ENCODE measurements at regions not wholly inside any gene's neighbourhood (a gene's known extent, or its start where the extent isn't known, plus 50 kb on each side); places are given as distances from the start of the nearest gene placed in this dataset.
A peak's percentile ranks its signal among the peaks of the same experiment; 100 is the strongest.

GRCh38 chr1:234955107-234955731, 173.4 kb downstream of the TOMM20 start (continued):
- TF ChIP-seq, protein P1, sequence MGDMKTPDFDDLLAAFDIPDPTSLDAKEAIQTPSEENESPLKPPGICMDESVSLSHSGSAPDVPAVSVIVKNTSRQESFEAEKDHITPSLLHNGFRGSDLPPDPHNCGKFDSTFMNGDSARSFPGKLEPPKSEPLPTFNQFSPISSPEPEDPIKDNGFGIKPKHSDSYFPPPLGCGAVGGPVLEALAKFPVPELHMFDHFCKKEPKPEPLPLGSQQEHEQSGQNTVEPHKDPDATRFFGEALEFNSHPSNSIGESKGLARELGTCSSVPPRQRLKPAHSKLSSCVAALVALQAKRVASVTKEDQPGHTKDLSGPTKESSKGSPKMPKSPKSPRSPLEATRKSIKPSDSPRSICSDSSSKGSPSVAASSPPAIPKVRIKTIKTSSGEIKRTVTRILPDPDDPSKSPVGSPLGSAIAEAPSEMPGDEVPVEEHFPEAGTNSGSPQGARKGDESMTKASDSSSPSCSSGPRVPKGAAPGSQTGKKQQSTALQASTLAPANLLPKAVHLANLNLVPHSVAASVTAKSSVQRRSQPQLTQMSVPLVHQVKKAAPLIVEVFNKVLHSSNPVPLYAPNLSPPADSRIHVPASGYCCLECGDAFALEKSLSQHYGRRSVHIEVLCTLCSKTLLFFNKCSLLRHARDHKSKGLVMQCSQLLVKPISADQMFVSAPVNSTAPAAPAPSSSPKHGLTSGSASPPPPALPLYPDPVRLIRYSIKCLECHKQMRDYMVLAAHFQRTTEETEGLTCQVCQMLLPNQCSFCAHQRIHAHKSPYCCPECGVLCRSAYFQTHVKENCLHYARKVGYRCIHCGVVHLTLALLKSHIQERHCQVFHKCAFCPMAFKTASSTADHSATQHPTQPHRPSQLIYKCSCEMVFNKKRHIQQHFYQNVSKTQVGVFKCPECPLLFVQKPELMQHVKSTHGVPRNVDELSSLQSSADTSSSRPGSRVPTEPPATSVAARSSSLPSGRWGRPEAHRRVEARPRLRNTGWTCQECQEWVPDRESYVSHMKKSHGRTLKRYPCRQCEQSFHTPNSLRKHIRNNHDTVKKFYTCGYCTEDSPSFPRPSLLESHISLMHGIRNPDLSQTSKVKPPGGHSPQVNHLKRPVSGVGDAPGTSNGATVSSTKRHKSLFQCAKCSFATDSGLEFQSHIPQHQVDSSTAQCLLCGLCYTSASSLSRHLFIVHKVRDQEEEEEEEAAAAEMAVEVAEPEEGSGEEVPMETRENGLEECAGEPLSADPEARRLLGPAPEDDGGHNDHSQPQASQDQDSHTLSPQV (IDR thresholded peaks at IDR 0.05): peak; percentile 69; the same call in 1 of the 2 replicates
- TF ChIP-seq AFF4 (CRISPR knock-in tag; IDR thresholded peaks at IDR 0.05) (no peak), ZNF436 (CRISPR knock-in tag; IDR thresholded peaks at IDR 0.05) (no peak), HDAC2 (IDR thresholded peaks at IDR 0.05) (0 out of 2 replicates have a peak, but pooled peaks have one; percentile 15), ATF7 (IDR thresholded peaks at IDR 0.05) (peak; percentile 52; the same call in 1 of the 2 replicates), PYGO2 (tag; IDR thresholded peaks at IDR 0.05) (no peak), BACH1 (tag; IDR thresholded peaks at IDR 0.05) (peak; percentile 39; the same call in 1 of the 2 replicates), ASH1L (IDR thresholded peaks at IDR 0.05; ENCODE audit: borderline replicate concordance, low read depth, partially characterized antibody) (no peak), MEF2A (IDR thresholded peaks at IDR 0.05; ENCODE audit: control insufficient read depth, low read depth, low read length) (no peak), SAP30 (IDR thresholded peaks at IDR 0.05; ENCODE audit: borderline replicate concordance, insufficient read depth, low read depth, low read length, poor library complexity, severe bottlenecking) (no peak), MTA1 (IDR thresholded peaks at IDR 0.05; ENCODE audit: borderline replicate concordance) (no peak), NUFIP1 (IDR thresholded peaks at IDR 0.05; ENCODE audit: partially characterized antibody) (no peak), ZNF175 (CRISPR knock-in tag; IDR thresholded peaks at IDR 0.05; ENCODE audit: low read depth) (peak; percentile 54; the same call in 1 of the 2 replicates)
- TF ChIP-seq, protein P2, sequence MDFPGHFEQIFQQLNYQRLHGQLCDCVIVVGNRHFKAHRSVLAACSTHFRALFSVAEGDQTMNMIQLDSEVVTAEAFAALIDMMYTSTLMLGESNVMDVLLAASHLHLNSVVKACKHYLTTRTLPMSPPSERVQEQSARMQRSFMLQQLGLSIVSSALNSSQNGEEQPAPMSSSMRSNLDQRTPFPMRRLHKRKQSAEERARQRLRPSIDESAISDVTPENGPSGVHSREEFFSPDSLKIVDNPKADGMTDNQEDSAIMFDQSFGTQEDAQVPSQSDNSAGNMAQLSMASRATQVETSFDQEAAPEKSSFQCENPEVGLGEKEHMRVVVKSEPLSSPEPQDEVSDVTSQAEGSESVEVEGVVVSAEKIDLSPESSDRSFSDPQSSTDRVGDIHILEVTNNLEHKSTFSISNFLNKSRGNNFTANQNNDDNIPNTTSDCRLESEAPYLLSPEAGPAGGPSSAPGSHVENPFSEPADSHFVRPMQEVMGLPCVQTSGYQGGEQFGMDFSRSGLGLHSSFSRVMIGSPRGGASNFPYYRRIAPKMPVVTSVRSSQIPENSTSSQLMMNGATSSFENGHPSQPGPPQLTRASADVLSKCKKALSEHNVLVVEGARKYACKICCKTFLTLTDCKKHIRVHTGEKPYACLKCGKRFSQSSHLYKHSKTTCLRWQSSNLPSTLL (IDR thresholded peaks at IDR 0.05): no peak
- TF ChIP-seq, protein P3, sequence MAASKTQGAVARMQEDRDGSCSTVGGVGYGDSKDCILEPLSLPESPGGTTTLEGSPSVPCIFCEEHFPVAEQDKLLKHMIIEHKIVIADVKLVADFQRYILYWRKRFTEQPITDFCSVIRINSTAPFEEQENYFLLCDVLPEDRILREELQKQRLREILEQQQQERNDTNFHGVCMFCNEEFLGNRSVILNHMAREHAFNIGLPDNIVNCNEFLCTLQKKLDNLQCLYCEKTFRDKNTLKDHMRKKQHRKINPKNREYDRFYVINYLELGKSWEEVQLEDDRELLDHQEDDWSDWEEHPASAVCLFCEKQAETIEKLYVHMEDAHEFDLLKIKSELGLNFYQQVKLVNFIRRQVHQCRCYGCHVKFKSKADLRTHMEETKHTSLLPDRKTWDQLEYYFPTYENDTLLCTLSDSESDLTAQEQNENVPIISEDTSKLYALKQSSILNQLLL (CRISPR knock-in tag; IDR thresholded peaks at IDR 0.05; ENCODE audit: borderline replicate concordance): no peak

Measured in K562 (cell line).